Tongue (tissue), 1 donor: ENCODE measurements at regions not wholly inside any gene's neighbourhood (a gene's known extent, or its start where the extent isn't known, plus 50 kb on each side); places are given as distances from the start of the nearest gene placed in this dataset.

Experiments
- DNase-seq: peaks from one replicate; pipeline ENCODE4 v3.0.0-alpha.2; 2015

- no peak for DNase-seq
These were observed 304.9 kb upstream of the TCF21 start for GRCh38 chr6:133583907-133584427.

DNA sequence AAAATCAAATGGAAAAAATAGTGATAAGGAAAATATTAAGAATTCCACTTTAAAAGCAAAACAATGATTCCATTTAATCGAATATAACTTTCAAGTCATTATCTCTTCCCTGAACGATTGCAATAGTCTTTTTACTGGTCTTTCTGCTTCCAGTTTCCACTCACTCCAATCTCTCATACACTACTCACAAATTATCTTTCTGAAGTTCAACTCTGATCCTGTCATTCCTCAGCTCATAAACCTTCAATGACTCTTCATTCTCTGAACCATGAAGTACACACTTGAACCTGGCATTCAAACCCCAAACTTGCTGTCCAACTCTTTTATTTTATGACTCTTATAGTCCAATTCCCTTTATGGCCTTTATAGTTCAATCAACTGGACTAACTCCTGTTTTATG lies 304.1 kb upstream of the TCF21 start:
- DNase-seq, result no peak

GRCh38 chr6:133585978-133586377 lies 302.9 kb upstream of the TCF21 start:
- no peak for DNase-seq

DNA sequence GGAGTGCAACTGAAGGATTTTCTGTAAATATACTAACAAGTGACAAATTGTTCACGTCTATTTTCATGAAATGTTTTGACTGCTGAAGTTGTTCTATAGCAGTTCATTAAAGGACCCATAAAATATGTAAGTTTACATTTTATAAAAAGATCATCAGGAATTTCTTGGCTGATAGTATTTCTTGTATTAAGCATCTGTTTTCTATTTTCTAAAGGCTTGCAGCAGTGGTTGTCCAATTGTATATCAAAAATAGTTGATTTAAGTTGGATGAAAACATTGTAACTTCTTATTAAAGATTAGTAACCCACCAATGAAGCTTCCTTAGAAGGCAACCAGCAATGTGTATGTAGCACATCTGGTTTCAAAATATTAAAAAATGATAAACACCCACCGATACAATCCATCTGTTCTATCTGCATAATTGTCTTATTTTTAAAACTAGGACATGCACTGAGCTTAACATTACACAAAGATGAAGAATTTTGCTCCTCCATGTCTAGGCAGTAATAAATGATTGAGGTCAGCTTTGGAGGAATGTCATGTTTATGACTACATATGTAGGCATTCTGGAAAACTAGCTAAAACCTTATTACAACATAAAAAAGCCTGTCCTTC lies 301.3 kb upstream of the TCF21 start:
- DNase-seq, result no peak

GRCh38 chr6:133590196-133590595 lies 298.7 kb upstream of the TCF21 start:
- DNase-seq, result no peak

GRCh38 chr6:133590814-133591213 lies 298.1 kb upstream of the TCF21 start:
- no peak for DNase-seq

DNA sequence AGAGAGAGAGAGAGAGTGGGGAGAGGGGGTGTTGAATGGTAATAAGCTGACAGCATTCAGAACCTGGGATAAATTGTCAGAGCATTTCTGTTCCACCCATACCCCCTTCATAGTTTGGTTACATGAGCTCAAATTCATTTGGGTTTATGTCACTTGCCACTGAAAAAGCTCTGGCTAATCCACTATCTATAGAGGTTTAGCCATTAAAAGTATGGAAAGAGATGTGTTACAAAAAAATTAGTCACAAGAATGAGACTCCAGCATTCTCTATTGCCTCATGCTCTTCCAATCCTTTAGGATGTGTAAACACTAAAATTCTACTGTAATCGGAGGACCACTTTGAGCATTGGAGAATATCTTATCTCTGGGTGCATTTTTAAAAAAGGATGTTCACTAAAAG lies 297.6 kb upstream of the TCF21 start:
- no peak for DNase-seq

DNA sequence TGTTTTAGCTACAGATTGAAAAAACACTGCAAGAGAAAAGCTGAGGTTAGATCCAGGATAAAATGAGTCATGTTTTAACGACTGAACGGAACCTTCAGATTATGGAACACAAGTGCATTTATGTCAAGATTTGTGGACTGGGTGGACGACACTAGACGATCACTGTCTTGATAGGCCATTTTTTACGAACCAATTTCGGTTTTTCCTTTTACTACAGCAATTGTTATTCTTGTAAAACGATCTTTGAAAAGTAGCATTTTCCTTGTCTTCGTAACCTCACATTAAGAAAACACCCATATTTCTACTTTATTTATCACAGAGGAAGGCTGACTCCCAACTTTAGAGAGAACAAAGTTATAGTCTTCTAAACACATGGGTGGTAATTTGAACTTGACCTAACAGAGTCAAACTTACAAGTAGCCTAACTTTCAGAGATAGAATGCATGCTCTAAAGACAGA lies 294.2 kb upstream of the TCF21 start:
- no peak for DNase-seq

- DNase-seq, result peak; percentile 52
These were observed 293.7 kb upstream of the TCF21 start for GRCh38 chr6:133595111-133595761.

- no peak for DNase-seq
These were observed 282.1 kb upstream of the TCF21 start for GRCh38 chr6:133606852-133607251.

- DNase-seq, result no peak
These were observed 280.3 kb upstream of the TCF21 start for GRCh38 chr6:133608620-133609019.

DNA sequence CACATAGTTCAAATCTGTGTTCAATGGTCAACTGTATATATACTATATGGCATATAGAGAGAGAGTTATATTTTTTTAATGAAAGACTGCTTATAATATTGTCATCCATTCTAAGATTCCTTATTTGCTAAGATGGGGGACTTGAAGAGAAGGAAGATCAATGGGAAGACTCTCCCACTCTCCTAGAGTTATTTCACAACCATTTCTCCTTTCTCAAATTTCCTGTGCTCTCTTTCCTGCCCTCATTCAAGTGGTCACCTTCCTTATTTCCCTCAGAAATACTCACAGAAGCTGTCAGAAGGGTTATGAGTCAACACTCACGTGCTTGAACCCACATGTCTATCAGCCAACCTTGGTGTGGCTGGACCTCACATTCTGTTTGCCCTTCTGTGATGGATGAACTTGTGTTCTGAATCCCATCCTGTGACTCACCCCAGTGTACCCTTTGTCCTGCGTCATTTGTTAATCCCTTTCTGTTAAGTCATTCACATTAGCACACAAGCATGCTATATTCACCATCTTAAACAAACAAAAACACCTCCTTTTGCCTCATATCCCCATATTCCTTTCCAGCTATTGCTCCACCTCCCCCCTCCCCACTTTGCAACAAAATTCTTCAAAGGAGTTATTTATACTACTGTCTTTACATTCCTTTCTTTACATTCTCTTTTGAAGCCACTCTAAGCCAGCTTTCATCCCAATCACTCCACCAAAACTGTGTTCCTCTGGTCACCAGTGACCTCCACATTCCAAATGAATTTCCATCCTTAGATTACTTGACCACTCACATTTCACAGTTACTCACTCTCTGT lies 279.3 kb upstream of the TCF21 start:
- no peak for DNase-seq

- DNase-seq, result no peak
These were observed 278.6 kb upstream of the TCF21 start for GRCh38 chr6:133610227-133610840.

- no peak for DNase-seq
These were observed 277.9 kb upstream of the TCF21 start for GRCh38 chr6:133610971-133611370.

DNA sequence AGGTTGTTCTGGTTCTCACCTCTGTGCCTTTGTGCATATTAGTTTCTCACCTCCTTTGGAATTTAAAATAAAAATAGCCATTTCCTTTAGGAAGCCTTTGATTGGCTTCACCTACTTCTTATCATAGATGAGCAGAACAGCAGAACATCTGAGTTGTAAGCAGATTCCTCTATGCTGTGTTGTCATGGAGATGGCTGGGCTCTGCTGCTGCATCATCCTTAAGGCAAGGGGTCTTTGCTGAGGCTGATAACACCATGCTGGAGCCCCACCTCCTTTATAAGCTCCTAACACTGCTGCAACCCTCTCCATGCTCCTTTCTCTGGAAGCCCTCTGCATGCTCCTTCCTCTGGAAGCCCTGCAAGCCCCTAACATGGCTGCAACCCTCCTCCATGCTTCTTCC lies 276.5 kb upstream of the TCF21 start:
- DNase-seq, result no peak

DNA sequence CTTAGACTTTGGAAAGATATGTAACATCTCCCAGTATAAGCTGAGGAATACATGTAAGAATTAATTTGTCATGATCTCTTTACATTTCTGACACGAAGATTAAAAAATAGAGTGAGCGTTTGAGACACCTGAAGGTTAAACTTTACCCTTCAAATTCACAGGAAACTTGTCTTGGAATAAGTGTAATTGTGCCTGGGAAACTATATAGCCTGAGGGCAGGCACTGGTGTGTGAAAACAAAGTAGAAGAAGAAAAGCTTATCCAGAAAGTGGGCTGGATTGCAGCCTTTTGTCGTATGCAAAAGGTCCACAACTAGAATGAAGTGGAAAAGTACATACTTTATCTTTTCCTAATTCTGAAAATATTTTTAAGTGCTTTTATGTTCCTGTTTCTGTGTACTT lies 275.7 kb upstream of the TCF21 start:
- DNase-seq, result no peak

- no peak for DNase-seq
These were observed 267.2 kb upstream of the TCF21 start for GRCh38 chr6:133621751-133622150.

GRCh38 chr6:133623065-133623464 lies 265.8 kb upstream of the TCF21 start:
- peak; percentile 19 for DNase-seq

GRCh38 chr6:133623621-133624020 lies 265.3 kb upstream of the TCF21 start:
- DNase-seq, result no peak

DNA sequence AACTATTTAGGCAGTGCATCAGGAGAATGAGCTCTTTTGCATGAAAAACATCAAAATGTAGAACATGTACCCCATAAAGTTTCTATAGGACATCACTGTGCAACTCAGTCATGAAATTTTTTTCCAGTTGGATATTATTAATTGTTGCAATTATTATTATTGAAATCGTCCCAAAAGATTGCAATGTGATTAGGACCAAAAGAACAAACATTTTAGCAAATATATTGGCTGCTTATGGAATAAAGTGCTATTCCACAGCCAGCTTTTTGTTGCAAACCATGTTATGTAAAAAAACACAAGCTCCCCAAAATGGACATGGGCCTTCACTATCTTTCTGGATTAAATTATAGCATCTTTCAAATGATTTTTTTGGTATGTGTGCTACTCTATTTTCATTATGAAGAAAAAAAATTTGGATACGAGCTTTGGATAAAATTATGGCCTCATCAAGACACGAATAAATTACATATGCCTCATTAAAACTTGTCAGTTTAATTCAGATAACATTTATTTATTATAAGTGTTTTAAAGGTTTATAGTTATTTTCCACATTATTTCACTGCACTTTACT lies 262.7 kb upstream of the TCF21 start:
- DNase-seq, result no peak

DNA sequence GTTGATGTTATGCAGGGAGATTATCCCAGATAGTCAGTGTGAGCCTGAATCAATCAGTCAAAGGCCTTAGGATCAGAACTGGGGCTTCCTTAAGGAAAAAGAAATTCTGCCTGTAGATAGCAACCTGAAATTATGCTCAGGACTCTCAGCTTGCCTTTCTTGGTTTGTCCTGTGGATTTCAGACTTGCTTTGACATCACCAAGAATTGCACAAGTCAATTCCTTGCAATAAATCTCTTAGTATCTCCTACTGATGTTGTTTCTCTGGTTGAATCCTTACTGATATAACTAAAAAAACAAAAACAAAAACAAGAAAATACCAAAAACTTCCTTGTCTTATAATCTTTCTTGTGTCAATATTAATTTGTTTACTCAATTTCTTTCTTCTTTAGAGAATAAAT lies 258.9 kb upstream of the TCF21 start:
- DNase-seq, result no peak

- DNase-seq, result no peak
These were observed 258.3 kb upstream of the TCF21 start for GRCh38 chr6:133630651-133631050.
